ENCODE measurements at regions not wholly inside any gene's neighbourhood (a gene's known extent, or its start where the extent isn't known, plus 50 kb on each side); places are given as distances from the start of the nearest gene placed in this dataset.

DNA sequence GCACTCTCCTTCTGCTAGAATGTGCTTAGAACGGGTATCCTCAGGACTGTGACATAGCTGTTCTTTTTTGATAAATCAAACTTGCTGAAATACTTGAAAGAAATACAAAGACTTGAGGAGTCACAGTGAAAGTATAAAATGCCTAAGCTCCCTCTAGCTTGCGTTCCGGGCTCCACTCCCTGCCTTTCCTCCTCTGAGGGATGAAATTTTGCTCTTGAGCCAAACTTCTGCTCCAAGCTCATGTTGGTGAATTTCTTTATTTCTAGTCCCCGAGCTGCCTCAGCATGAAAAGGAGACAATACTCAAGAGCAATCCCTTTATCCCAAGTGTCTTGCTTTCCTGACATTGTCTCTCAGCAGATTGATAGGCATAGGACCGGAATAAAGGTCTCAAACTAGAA, 499.6 kb upstream of the ADARB2 start:
- Histone ChIP-seq H3K27me3 (no peaks in the 10 kb centered on the region), H3K4me1 (no peaks in the 10 kb centered on the region), H3K36me3 (no peaks in the 10 kb centered on the region), H3K9me3 (no peaks in the 10 kb centered on the region), H3K4me3 (no peak overlapping the region), H3K27ac (no peak overlapping the region)
- TF ChIP-seq, protein P1, sequence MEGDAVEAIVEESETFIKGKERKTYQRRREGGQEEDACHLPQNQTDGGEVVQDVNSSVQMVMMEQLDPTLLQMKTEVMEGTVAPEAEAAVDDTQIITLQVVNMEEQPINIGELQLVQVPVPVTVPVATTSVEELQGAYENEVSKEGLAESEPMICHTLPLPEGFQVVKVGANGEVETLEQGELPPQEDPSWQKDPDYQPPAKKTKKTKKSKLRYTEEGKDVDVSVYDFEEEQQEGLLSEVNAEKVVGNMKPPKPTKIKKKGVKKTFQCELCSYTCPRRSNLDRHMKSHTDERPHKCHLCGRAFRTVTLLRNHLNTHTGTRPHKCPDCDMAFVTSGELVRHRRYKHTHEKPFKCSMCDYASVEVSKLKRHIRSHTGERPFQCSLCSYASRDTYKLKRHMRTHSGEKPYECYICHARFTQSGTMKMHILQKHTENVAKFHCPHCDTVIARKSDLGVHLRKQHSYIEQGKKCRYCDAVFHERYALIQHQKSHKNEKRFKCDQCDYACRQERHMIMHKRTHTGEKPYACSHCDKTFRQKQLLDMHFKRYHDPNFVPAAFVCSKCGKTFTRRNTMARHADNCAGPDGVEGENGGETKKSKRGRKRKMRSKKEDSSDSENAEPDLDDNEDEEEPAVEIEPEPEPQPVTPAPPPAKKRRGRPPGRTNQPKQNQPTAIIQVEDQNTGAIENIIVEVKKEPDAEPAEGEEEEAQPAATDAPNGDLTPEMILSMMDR (IDR thresholded peaks at IDR 0.05), result no peak
- intact Hi-C loops (cut with DNase I; ENCODE audit: low total_unique reads), result no loop called here
- no peak for DNase-seq

DNA sequence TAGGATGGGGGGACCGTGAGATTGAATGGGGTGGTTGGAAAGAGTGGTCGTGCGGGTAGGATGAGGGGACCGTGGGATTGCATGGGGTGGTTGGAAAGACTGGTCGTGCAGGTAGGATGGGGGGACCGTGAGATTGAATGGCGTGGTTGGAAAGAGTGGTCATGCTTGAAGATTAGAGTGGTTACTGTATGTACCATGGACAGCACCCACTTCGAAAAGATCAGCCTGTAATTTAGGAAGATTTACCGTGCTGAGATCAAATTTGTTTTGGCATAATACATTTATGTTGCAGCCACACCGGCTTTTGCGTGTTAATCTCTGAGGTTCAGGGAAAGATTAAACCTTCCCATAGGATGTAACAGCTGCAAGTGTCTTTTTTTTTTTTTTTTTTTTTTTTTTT, 495.2 kb upstream of the ADARB2 start:
- DNase-seq, result no peak

DNA sequence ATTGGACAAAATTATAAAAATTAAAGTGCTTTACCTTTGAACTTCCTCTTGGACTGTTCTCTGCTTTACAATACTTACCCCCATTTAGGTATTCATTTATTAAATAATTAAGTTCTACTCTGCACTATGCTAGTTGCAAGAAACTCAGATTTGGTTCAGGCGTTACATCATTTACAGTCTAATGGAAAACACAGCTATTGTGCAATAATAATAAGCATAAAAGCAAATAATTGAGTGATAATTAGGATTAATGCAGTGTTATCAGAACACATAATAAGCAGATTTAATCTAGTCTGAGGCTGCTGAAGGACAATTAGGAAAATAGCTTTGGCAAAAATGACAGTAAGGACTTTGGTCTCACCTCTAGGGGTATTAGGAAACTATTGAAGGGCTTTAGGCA, 493.2 kb upstream of the ADARB2 start:
- DNase-seq, result no peak
- intact Hi-C loops (cut with DNase I; ENCODE audit: low total_unique reads), result no loop called here
- TF ChIP-seq, protein P1 (IDR thresholded peaks at IDR 0.05), result no peak
- no peaks in the 10 kb centered on the region for H3K9me3 ChIP-seq
- H3K4me3 ChIP-seq, result no peak overlapping the region
- no peaks in the 10 kb centered on the region for H3K27me3 ChIP-seq
- no peak overlapping the region for H3K27ac ChIP-seq
- H3K4me1 ChIP-seq, result no peaks in the 10 kb centered on the region
- no peaks in the 10 kb centered on the region for H3K36me3 ChIP-seq

More for the DNA sequence above, 495.2 kb upstream of the ADARB2 start:
- Histone ChIP-seq H3K36me3 (no peaks in the 10 kb centered on the region), H3K27me3 (no peaks in the 10 kb centered on the region), H3K9me3 (no peaks in the 10 kb centered on the region), H3K4me3 (no peak overlapping the region), H3K4me1 (no peaks in the 10 kb centered on the region), H3K27ac (no peak overlapping the region)
- intact Hi-C loops (cut with DNase I; ENCODE audit: low total_unique reads), result no loop called here
- TF ChIP-seq, protein P1 (IDR thresholded peaks at IDR 0.05), result no peak

DNA sequence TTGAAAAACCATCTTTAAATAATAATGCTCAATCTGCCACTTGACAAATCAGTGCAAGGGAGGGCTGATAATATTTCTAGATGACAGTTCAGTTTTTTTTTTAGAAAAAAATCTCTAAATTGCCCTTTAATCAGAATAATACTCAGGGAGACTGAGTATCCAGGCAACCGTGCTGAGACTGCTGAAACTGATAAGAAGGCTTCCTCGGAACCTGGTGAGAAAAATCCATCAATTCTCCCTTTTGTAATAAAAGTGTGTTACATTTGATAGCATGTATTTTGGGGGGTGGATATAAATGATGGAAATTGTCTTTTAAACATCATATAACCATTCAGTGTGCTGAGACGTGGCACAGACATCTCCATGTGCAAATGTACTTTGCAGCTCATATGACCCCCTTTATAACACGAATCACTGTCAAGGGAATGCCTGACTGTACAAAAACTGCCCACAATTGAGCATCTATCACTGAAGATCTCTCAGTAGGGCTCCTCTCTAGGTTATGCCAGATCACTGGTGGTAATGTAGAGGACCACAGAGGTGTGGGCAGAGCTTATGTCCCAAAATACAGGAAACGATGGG, 491.1 kb upstream of the ADARB2 start:
- intact Hi-C loops (cut with DNase I; ENCODE audit: low total_unique reads), result no loop called here
- Histone ChIP-seq H3K4me1 (no peaks in the 10 kb centered on the region), H3K4me3 (no peak overlapping the region), H3K27ac (no peak overlapping the region), H3K27me3 (no peaks in the 10 kb centered on the region), H3K9me3 (no peaks in the 10 kb centered on the region), H3K36me3 (no peaks in the 10 kb centered on the region)
- TF ChIP-seq, protein P1 (IDR thresholded peaks at IDR 0.05), result no peak
- no peak for DNase-seq

DNA sequence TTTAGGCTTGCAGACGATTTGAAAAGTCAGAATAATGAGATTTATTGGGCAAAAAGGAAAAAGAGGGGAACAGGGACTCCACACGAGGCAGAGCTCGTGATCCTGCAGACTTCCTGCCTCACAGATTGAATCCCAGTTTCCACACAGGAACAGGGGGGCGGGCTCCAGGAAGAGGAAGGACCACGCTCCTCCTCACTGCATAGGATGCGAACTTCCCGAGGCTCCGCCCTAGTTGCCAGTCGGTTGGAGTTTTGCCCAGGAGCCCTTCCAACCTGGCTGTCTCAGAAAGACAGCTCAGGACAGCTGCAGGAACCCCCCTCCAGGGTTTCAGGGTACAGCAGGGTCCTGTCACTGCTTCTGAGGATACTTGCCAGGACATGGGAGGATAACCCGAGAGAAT, 488.3 kb upstream of the ADARB2 start:
- intact Hi-C loops (cut with DNase I; ENCODE audit: low total_unique reads), result no loop called here

More for the DNA sequence above, 488.3 kb upstream of the ADARB2 start:
- no peaks in the 10 kb centered on the region for H3K4me1 ChIP-seq
- TF ChIP-seq, protein P1 (IDR thresholded peaks at IDR 0.05), result no peak
- no peaks in the 10 kb centered on the region for H3K9me3 ChIP-seq
- H3K4me3 ChIP-seq, result no peak overlapping the region
- H3K27me3 ChIP-seq, result no peaks in the 10 kb centered on the region
- no peaks in the 10 kb centered on the region for H3K36me3 ChIP-seq
- DNase-seq, result no peak
- no peak overlapping the region for H3K27ac ChIP-seq

All from tibial artery (tissue), 4 donors.